B cell (primary cell): ENCODE measurements at regions not wholly inside any gene's neighbourhood (a gene's known extent, or its start where the extent isn't known, plus 50 kb on each side); places are given as distances from the start of the nearest gene placed in this dataset.
"Not testable (repeated sequence)": the region's sequence is repeated elsewhere in the genome, so short reads cannot be mapped to it uniquely, and the experiment has no call there.

Source experiments
- ATAC-seq: fragments of 200-7000 bp; cut with Tn5 transposase; one replicate; pipeline ENCODE4 v1.10.0; 2021; ENCODE audit warnings: low read depth, mild to moderate bottlenecking, moderate number of reproducible peaks, moderate library complexity
- CTCF ChIA-PET: fragments of 350-600 bp; sonication (Branson Sonifier 250); formaldehyde crosslinking; loops from one replicate; lab custom pipeline; 2021; ENCODE audit warnings: antibody characterized with exemption, inconsistent platforms; lab: Charles Lee
- POLR2A ChIA-PET: fragments of 350-600 bp; sonication (Branson Sonifier 250); formaldehyde crosslinking; loops from one replicate; lab custom pipeline; 2021; ENCODE audit warnings: antibody characterized with exemption; lab: Charles Lee
- DNase-seq: peaks from one replicate; pipeline ENCODE4 v3.0.0; 2013
- H2AFZ ChIP-seq: 2 replicates; pipeline ENCODE4 v1.6.1; 2012; ENCODE audit warnings: mild to moderate bottlenecking, low read depth, low read length; ENCODE audit not compliant: insufficient read depth, poor library complexity, severe bottlenecking
- H3K27ac ChIP-seq, 2 donors: 1 replicate in 1 of 2; 2 replicates in 1 of 2; pipeline ENCODE4 v1.5.1; 2012 to 2013; ENCODE audit warnings: low read length in 2 of 2, mild to moderate bottlenecking in 2 of 2, moderate library complexity in 1 of 2
- H3K27me3 ChIP-seq, 4 experiments: fragments of 200-600 bp in 1 of 4; sonication (generic) in 1 of 4; replicated peaks in 1 of 4; 1 replicate in 2 of 4; 2 replicates in 2 of 4; pipeline versions ENCODE4 v1.6.1 to v1.7.0; 2013 to 2016; ENCODE audit warnings: low read length in 3 of 4, mild to moderate bottlenecking in 2 of 4, mixed read lengths in 1 of 4, moderate library complexity in 1 of 4; ENCODE audit not compliant: insufficient read depth in 4 of 4, control insufficient read depth in 3 of 4; ENCODE audit errors: control extremely low read depth in 1 of 4
- H3K36me3 ChIP-seq, 2 experiments: replicated peaks in 1 of 2; 1 replicate in 1 of 2; 2 replicates in 1 of 2; pipeline versions ENCODE4 v1.6.1 to v1.7.1; 2013; ENCODE audit warnings: low read length in 1 of 2; ENCODE audit not compliant: insufficient read depth in 2 of 2, control insufficient read depth in 1 of 2; ENCODE audit errors: control extremely low read depth in 1 of 2, extremely low read depth in 1 of 2
- H3K4me1 ChIP-seq, 2 donors: fragments of 200-600 bp in 1 of 2; sonication (generic) in 1 of 2; 1 replicate in 1 of 2; 2 replicates in 1 of 2; pipeline versions ENCODE4 v1.5.1 to v1.6.1; 2013 to 2017; ENCODE audit warnings: low read length in 2 of 2; ENCODE audit not compliant: control insufficient read depth in 2 of 2, insufficient read depth in 2 of 2
- H3K4me2 ChIP-seq: replicated peaks from 2 replicates; pipeline ENCODE3; 2012; ENCODE audit warnings: mild to moderate bottlenecking, low read depth, low read length; ENCODE audit not compliant: poor library complexity, severe bottlenecking
- H3K4me3 ChIP-seq, 5 experiments: fragments of 200-600 bp in 1 of 5; sonication (generic) in 1 of 5; 1 replicate in 3 of 5; 2 replicates in 2 of 5; pipeline versions ENCODE4 v1.5.1 to v1.7.0; 2011 to 2016; ENCODE audit warnings: low read length in 4 of 5, mild to moderate bottlenecking in 4 of 5, low read depth in 2 of 5, control low read depth in 1 of 5, moderate library complexity in 1 of 5; ENCODE audit not compliant: insufficient read depth in 1 of 5; ENCODE audit errors: control extremely low read depth in 1 of 5, extremely low read depth in 1 of 5
- H3K79me2 ChIP-seq: fragments of 200-600 bp; sonication (generic); one replicate; pipeline ENCODE4 v1.6.0; 2016; ENCODE audit warnings: low read length; ENCODE audit not compliant: control insufficient read depth, insufficient read depth
- H3K9ac ChIP-seq: fragments of 200-600 bp; sonication (generic); 2 replicates; pipeline ENCODE4 v1.6.1; 2017; ENCODE audit warnings: mild to moderate bottlenecking, low read length, moderate library complexity
- H3K9me3 ChIP-seq, 3 donors: one replicate each; pipeline versions ENCODE4 v1.6.1 to v1.7.1; 2013; ENCODE audit warnings: low read length in 2 of 3; ENCODE audit not compliant: control insufficient read depth in 2 of 3, insufficient read depth in 1 of 3; ENCODE audit errors: control extremely low read depth in 1 of 3
- H4K20me1 ChIP-seq: 2 replicates; pipeline ENCODE4 v1.6.0; 2012; ENCODE audit warnings: mild to moderate bottlenecking, low read length; ENCODE audit not compliant: insufficient read depth, control insufficient read depth, poor library complexity, severe bottlenecking
- H3K27ac Mint-ChIP-seq: one replicate; pipeline ENCODE4 v1.8.0; 2021; ENCODE audit warnings: mixed read lengths
- H3K27me3 Mint-ChIP-seq: one replicate; pipeline ENCODE4 v1.8.0; 2021; ENCODE audit warnings: mixed read lengths
- H3K4me1 Mint-ChIP-seq: one replicate; pipeline ENCODE4 v1.8.0; 2021; ENCODE audit warnings: mixed read lengths
- H3K4me3 Mint-ChIP-seq: one replicate; pipeline ENCODE4 v1.8.0; 2021; ENCODE audit warnings: mixed read lengths
- H3K9me3 Mint-ChIP-seq: one replicate; pipeline ENCODE4 v1.8.0; 2022; ENCODE audit warnings: mixed read lengths; ENCODE audit not compliant: insufficient read depth
- EZH2 ChIP-seq: IDR thresholded peaks from 2 replicates; pipeline ENCODE4 v1.6.1; 2012; ENCODE audit warnings: borderline replicate concordance, low read depth, mild to moderate bottlenecking, moderate library complexity, low read length; ENCODE audit not compliant: insufficient read depth, poor library complexity, severe bottlenecking
- WGBS: methylation state at CpG from one replicate; pipeline ENCODE4 v1.1.5; 2013; ENCODE audit warnings: missing lambda C conversion rate; ENCODE audit not compliant: insufficient coverage; 5-methylcytosine and 5-hydroxymethylcytosine counted together
- intact Hi-C: fragments of 100-400 bp; cut with micrococcal nuclease; formaldehyde crosslinking; loops from one replicate; pipeline ENCODE4 v1.10.0; 2022
- TF ChIP-seq, protein P1 (sequence below): fragments of 200-600 bp; IDR thresholded peaks from one replicate; pipeline ENCODE4 v1.8.0; 2022; ENCODE audit warnings: antibody characterized with exemption, mild to moderate bottlenecking

DNA sequence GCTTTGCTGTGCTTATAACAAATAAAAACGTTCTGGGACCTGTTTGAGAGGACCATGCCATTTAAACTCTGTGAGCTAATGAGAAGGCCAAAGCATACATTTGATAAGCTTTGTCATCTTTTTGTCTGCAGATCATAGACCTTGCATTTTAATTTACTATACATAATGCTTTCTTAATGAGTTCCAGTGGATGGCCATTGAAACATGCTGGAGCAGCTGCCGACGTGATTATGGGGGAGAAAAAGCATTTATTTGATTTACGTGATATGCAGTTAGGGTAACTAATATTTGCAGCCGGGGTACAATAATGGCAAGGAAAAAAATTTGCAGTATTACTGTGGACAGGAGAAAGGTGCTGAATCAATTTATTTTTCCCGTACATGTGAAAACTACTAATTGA, 240.2 kb downstream of the FAT3 start:
- DNase-seq (no peak), ATAC-seq (no peak)
- no peak overlapping the region for H3K4me3 ChIP-seq
- no peak overlapping the region for H3K27ac ChIP-seq
- 80% methylated on average over 1 of the region's 6 CpGs for WGBS
- ChIA-PET POLR2A (no interaction called here), CTCF (no interaction called here)
- no peaks in the 10 kb centered on the region for H3K9me3 ChIP-seq
- H2AFZ ChIP-seq = no peak overlapping the region
- no peak overlapping the region for H3K4me2 ChIP-seq
- intact Hi-C loops = no loop called here
- H3K27me3 ChIP-seq = no peaks in the 10 kb centered on the region
- no peaks in the 10 kb centered on the region for H3K36me3 ChIP-seq
- H3K79me2 ChIP-seq = no peaks in the 10 kb centered on the region
- no peaks in the 10 kb centered on the region for H3K27me3 Mint-ChIP-seq
- no peak overlapping the region for H3K9ac ChIP-seq
- no peak overlapping the region for H3K27ac Mint-ChIP-seq
- no peak overlapping the region for H3K4me3 Mint-ChIP-seq
- H4K20me1 ChIP-seq = no peaks in the 10 kb centered on the region
- H3K9me3 Mint-ChIP-seq = no peaks in the 10 kb centered on the region
- H3K4me1 Mint-ChIP-seq = no peaks in the 10 kb centered on the region
- TF ChIP-seq, protein P1, sequence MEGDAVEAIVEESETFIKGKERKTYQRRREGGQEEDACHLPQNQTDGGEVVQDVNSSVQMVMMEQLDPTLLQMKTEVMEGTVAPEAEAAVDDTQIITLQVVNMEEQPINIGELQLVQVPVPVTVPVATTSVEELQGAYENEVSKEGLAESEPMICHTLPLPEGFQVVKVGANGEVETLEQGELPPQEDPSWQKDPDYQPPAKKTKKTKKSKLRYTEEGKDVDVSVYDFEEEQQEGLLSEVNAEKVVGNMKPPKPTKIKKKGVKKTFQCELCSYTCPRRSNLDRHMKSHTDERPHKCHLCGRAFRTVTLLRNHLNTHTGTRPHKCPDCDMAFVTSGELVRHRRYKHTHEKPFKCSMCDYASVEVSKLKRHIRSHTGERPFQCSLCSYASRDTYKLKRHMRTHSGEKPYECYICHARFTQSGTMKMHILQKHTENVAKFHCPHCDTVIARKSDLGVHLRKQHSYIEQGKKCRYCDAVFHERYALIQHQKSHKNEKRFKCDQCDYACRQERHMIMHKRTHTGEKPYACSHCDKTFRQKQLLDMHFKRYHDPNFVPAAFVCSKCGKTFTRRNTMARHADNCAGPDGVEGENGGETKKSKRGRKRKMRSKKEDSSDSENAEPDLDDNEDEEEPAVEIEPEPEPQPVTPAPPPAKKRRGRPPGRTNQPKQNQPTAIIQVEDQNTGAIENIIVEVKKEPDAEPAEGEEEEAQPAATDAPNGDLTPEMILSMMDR = no peak
- no peak for TF ChIP-seq EZH2
- no peaks in the 10 kb centered on the region for H3K4me1 ChIP-seq

DNA sequence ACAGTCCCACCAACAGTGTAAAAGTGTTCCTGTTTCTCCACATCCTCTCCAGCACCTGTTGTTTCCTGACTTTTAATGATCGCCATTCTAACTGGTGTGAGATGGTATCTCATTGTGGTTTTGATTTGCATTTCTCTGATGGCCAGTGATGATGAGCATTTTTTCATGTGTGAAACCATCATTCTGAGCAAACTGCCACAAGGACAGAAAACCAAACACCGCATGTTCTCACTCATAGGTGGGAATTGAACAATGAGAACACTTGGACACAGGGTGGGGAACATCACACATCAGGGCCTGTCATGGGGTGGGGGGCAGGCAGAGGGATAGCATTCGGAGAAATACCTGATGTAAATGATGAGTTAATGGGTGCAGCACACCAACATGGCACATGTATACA, 240.8 kb downstream of the FAT3 start:
- H3K27me3 Mint-ChIP-seq, H3K36me3 ChIP-seq, H4K20me1 ChIP-seq, H3K9me3 Mint-ChIP-seq, ATAC-seq, H3K27me3 ChIP-seq, H3K27ac ChIP-seq, H3K27ac Mint-ChIP-seq, H3K9ac ChIP-seq, H3K4me2 ChIP-seq, intact Hi-C loops, H3K4me3 Mint-ChIP-seq, H2AFZ ChIP-seq, H3K4me1 ChIP-seq, H3K4me1 Mint-ChIP-seq, H3K79me2 ChIP-seq, H3K4me3 ChIP-seq, POLR2A ChIA-PET, DNase-seq, CTCF ChIA-PET, H3K9me3 ChIP-seq: not testable (repeated sequence)
- WGBS = no CpG with 5 or more reads among the region's 3 CpGs
